Uterus (tissue), 3 donors: ENCODE measurements at regions not wholly inside any gene's neighbourhood (a gene's known extent, or its start where the extent isn't known, plus 50 kb on each side); places are given as distances from the start of the nearest gene placed in this dataset.
"Not testable (repeated sequence)": the region's sequence is repeated elsewhere in the genome, so short reads cannot be mapped to it uniquely, and the experiment has no call there.

Source experiments
- DNase-seq, 2 donors: peaks; one replicate each; pipeline ENCODE4 v3.0.0-alpha.2; 2019 to 2020
- H3K27ac ChIP-seq, 2 donors: fragments of 200-600 bp; sonication (generic); 1 replicate in 1 of 2; 2 replicates in 1 of 2; pipeline ENCODE4 v1.5.1; 2016 to 2018
- H3K27me3 ChIP-seq, 2 donors: fragments of 200-600 bp; sonication (generic); one replicate each; pipeline ENCODE4 v1.5.1; 2018 to 2019; ENCODE audit warnings: control low read depth in 1 of 2
- H3K36me3 ChIP-seq, 2 donors: fragments of 200-600 bp; sonication (generic); one replicate each; pipeline ENCODE4 v1.5.1; 2019; ENCODE audit warnings: control low read depth in 1 of 2
- H3K4me1 ChIP-seq, 2 donors: fragments of 200-600 bp; sonication (generic); one replicate each; pipeline ENCODE4 v1.5.1; 2018 to 2019; ENCODE audit warnings: control low read depth in 1 of 2
- H3K4me3 ChIP-seq, 2 donors: fragments of 200-600 bp; sonication (generic); 1 replicate in 1 of 2; 2 replicates in 1 of 2; pipeline ENCODE4 v1.5.1; 2018 to 2019; ENCODE audit warnings: mild to moderate bottlenecking in 1 of 2
- H3K9me3 ChIP-seq, 2 donors: fragments of 200-600 bp; sonication (generic); one replicate each; pipeline ENCODE4 v1.5.1; 2019; ENCODE audit warnings: control low read depth in 1 of 2
- CTCF ChIP-seq, 4 experiments: fragments of 200-600 bp in 2 of 4; fragments of 450-650 bp in 2 of 4; sonication (generic) in 2 of 4; IDR thresholded peaks; one replicate each; pipeline ENCODE4 v1.5.1; 2016 to 2019; ENCODE audit warnings: antibody characterized with exemption in 4 of 4, mild to moderate bottlenecking in 2 of 4, moderate library complexity in 1 of 4
- POLR2A ChIP-seq, 2 donors: fragments of 450-650 bp; IDR thresholded peaks; one replicate each; pipeline ENCODE4 v1.6.1; 2016; ENCODE audit warnings: antibody characterized with exemption in 2 of 2, mild to moderate bottlenecking in 1 of 2, moderate library complexity in 1 of 2
- intact Hi-C: fragments of 100-400 bp; cut with DNase I; formaldehyde crosslinking; loops from one replicate; pipeline ENCODE4 v1.15.1; 2023; ENCODE audit warnings: low total_unique reads
- donor health status: DM: yes; HTN: yes; CAD: no.

- Histone ChIP-seq H3K4me1 (no peaks in the 10 kb centered on the region), H3K9me3 (no peaks in the 10 kb centered on the region), H3K4me3 (no peak overlapping the region), H3K27me3 (peaks cover 0 to 4% of the 10 kb centered on the region in 2 donors), H3K36me3 (no peaks in the 10 kb centered on the region), H3K27ac (no peak overlapping the region)
- TF ChIP-seq CTCF (IDR thresholded peaks at IDR 0.05): no peak
- TF ChIP-seq POLR2A (IDR thresholded peaks at IDR 0.05): no peak
- intact Hi-C loops: no loop called here
- DNase-seq: no peak
Observed at GRCh38 chr7:136392856-136393255, 415.7 kb upstream of the MTPN start.

- no peak for DNase-seq
- H3K4me1 ChIP-seq: no peaks in the 10 kb centered on the region
- peaks cover 0 to 4% of the 10 kb centered on the region in 2 donors for H3K27me3 ChIP-seq
- no peak for TF ChIP-seq POLR2A (IDR thresholded peaks at IDR 0.05)
- TF ChIP-seq CTCF (IDR thresholded peaks at IDR 0.05): no peak
- H3K27ac ChIP-seq: no peak overlapping the region
- no peaks in the 10 kb centered on the region for H3K9me3 ChIP-seq
- no peaks in the 10 kb centered on the region for H3K36me3 ChIP-seq
- no peak overlapping the region for H3K4me3 ChIP-seq
- intact Hi-C loops: no loop called here
Observed at GRCh38 chr7:136391371-136391770, 414.2 kb upstream of the MTPN start.

GRCh38 chr7:136389933-136390332, 412.8 kb upstream of the MTPN start:
- no peaks in the 10 kb centered on the region for H3K4me1 ChIP-seq
- H3K27me3 ChIP-seq: peaks cover 0 to 4% of the 10 kb centered on the region in 2 donors
- intact Hi-C loops: no loop called here
- H3K27ac ChIP-seq: no peak overlapping the region
- H3K4me3 ChIP-seq: no peak overlapping the region
- DNase-seq: no peak
- no peaks in the 10 kb centered on the region for H3K9me3 ChIP-seq
- no peak for TF ChIP-seq CTCF (IDR thresholded peaks at IDR 0.05)
- no peak for TF ChIP-seq POLR2A (IDR thresholded peaks at IDR 0.05)
- H3K36me3 ChIP-seq: no peaks in the 10 kb centered on the region

- no peaks in the 10 kb centered on the region for H3K36me3 ChIP-seq
- no peak overlapping the region for H3K4me3 ChIP-seq
- no peaks in the 10 kb centered on the region for H3K4me1 ChIP-seq
- intact Hi-C loops: no loop called here
- peaks cover 0 to 2% of the 10 kb centered on the region in 2 donors for H3K27me3 ChIP-seq
- no peak for DNase-seq
- TF ChIP-seq CTCF (IDR thresholded peaks at IDR 0.05) (no peak), POLR2A (IDR thresholded peaks at IDR 0.05) (no peak)
- no peaks in the 10 kb centered on the region for H3K9me3 ChIP-seq
- no peak overlapping the region for H3K27ac ChIP-seq
Observed at GRCh38 chr7:136386876-136387275, 409.7 kb upstream of the MTPN start.

GRCh38 chr7:136371409-136371808, 394.2 kb upstream of the MTPN start:
- intact Hi-C loops, H3K27ac ChIP-seq, DNase-seq, H3K27me3 ChIP-seq, H3K4me3 ChIP-seq, H3K9me3 ChIP-seq, H3K4me1 ChIP-seq, H3K36me3 ChIP-seq: not testable (repeated sequence)

- intact Hi-C loops: no loop called here
- no peaks in the 10 kb centered on the region for H3K4me1 ChIP-seq
- H3K9me3 ChIP-seq: no peaks in the 10 kb centered on the region
- H3K27ac ChIP-seq: no peak overlapping the region
- no peak overlapping the region for H3K4me3 ChIP-seq
- no peak for DNase-seq
- TF ChIP-seq POLR2A (IDR thresholded peaks at IDR 0.05) (no peak), CTCF (IDR thresholded peaks at IDR 0.05) (no peak)
- no peaks in the 10 kb centered on the region for H3K27me3 ChIP-seq
- no peaks in the 10 kb centered on the region for H3K36me3 ChIP-seq
Observed at GRCh38 chr7:136370137-136370536, 393.0 kb upstream of the MTPN start.
